GM06990 (cell line): ENCODE measurements at regions not wholly inside any gene's neighbourhood (a gene's known extent, or its start where the extent isn't known, plus 50 kb on each side); places are given as distances from the start of the nearest gene placed in this dataset.

Experiments used
- DNase-seq: peaks from one replicate; pipeline ENCODE4 v3.0.0-alpha.2; 2011; ENCODE audit not compliant: insufficient read length; ENCODE audit errors: extremely low read depth
- H3K27me3 ChIP-seq: replicated peaks from 2 replicates; pipeline ENCODE4 v1.6.0; 2011; ENCODE audit warnings: low read length; ENCODE audit not compliant: control insufficient read depth, insufficient read depth
- H3K36me3 ChIP-seq: 2 replicates; pipeline ENCODE4 v1.5.1; 2011; ENCODE audit warnings: low read length; ENCODE audit not compliant: control insufficient read depth, insufficient read depth
- H3K4me3 ChIP-seq: replicated peaks from 2 replicates; pipeline ENCODE4 v1.5.1; 2011; ENCODE audit warnings: low read depth, mild to moderate bottlenecking, control low read depth, low read length
- CTCF ChIP-seq: IDR thresholded peaks from 2 replicates; pipeline ENCODE4 v1.5.1; 2011; ENCODE audit warnings: low read length, control low read depth, mild to moderate bottlenecking, inconsistent platforms; ENCODE audit not compliant: insufficient read depth, poor library complexity, severe bottlenecking

DNA sequence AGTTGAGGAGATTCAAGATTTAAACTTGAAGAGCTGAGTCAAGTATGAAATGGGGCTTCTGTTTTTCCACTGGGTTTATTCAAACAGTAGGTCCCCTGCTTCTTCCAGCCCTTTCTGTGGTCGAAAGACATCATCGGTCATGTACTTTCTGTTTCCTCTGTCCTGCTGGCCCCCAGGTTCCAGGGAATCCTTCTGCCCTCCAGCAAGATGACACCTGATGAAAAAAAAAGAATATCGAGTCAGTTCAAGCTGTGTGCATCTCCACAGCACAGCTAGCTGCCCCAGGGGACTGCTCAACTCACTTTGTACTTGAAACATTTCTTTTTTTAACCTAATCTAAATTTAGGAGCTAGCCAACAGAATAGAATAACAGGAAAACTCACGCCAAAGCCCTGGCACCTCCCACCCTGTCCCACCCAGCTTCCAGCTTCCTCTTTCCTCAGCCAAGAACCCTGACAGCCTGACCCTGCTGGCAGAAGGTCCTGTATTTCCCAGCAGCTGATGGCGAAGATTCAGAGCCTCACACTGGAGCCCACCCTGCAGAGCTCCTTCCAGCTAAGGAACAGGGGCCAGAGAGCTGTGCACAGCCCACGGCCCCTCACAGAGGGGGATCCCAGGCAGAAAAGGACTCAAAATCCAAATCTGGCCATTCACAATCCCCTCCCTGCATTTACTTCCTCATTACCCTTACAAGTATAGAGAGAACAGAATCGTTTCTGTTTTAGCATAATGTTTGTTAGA lies 176.5 kb downstream of the PSMG1 start:
- H3K4me3 ChIP-seq = no peak overlapping the region
- TF ChIP-seq CTCF = no peak
- DNase-seq = no peak
- H3K27me3 ChIP-seq = no peaks in the 10 kb centered on the region; the same call in 1 of the 2 replicates
- H3K36me3 ChIP-seq = no peaks in the 10 kb centered on the region

GRCh38 chr21:39005502-39005787 lies 177.8 kb downstream of the PSMG1 start:
- Histone ChIP-seq H3K27me3 (no peaks in the 10 kb centered on the region; the same call in 1 of the 2 replicates), H3K36me3 (no peaks in the 10 kb centered on the region), H3K4me3 (no peak overlapping the region)
- no peak for TF ChIP-seq CTCF
- no peak for DNase-seq

GRCh38 chr21:39004634-39005501 lies 178.4 kb downstream of the PSMG1 start:
- no peak for DNase-seq
- H3K36me3 ChIP-seq = no peaks in the 10 kb centered on the region
- TF ChIP-seq CTCF = no peak
- H3K27me3 ChIP-seq = no peaks in the 10 kb centered on the region; the same call in 1 of the 2 replicates
- H3K4me3 ChIP-seq = no peak overlapping the region

DNA sequence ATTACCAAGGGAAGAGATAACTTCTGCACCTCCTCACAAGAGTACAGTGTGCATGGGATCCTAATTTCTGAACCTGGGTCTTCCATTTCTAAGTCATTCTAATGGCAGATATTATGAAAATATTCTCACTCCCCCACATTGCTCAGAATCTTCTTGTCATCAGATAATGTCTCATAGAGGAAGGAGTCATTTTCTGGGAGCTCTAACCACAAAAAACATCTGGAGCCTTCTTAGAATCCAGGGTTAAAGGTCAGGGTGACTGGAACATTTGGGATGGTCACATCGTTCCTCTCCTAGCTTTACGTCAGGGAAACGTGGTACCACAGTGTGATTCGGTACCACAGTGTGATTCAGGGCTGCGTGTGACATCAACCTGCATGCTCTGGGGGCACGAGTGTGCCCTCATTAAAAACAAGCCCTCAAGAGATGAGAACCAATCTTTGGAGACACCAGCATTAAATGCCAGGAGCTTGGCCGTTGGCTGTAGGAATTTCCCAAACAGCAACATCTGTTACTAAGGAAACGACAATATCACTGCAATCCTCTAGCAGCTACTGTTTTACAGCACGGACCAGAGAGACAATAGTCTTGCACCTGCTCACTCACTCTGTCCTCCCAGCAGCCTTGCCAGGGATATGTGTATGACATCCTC lies 179.1 kb downstream of the PSMG1 start:
- no peaks in the 10 kb centered on the region for H3K36me3 ChIP-seq
- no peak overlapping the region for H3K4me3 ChIP-seq
- DNase-seq = no peak

GRCh38 chr21:39001341-39001740 lies 181.9 kb downstream of the PSMG1 start:
- Histone ChIP-seq H3K4me3 (no peak overlapping the region), H3K27me3 (no peaks in the 10 kb centered on the region; the same call in 1 of the 2 replicates), H3K36me3 (no peaks in the 10 kb centered on the region)
- no peak for DNase-seq
- no peak for TF ChIP-seq CTCF

More for the DNA sequence above, 179.1 kb downstream of the PSMG1 start:
- TF ChIP-seq CTCF = no peak
- no peaks in the 10 kb centered on the region; the same call in 1 of the 2 replicates for H3K27me3 ChIP-seq
